ENCODE measurements at regions not wholly inside any gene's neighbourhood (a gene's known extent, or its start where the extent isn't known, plus 50 kb on each side); places are given as distances from the start of the nearest gene placed in this dataset.

DNA sequence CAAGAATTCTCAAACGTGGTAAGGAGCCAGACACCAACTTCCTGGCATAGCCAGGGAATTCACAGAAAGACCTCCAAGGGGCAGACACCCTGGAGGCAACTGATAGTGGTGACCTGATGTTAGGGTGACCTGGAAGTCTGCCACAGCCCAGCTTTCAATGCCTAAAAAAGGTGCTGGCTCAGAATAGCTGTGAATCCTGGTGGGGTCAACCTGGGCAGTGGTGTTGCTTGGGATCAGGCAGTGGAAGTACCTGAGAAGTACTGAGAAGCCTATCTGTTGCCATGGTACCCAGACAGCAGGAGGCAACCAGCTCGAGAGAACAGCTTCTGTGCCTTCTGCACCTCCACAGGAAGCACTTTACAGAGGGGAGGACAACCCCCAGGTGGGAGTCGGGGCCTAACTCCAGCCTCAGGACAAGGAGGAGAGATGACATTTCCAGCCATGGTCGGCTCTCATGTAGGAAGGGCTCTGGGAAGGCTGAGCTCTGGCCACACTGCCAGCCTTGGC is 55.4 kb upstream of the LARS2 start:
- WGBS (ENCODE audit: missing lambda C conversion rate) = 20% methylated on average over 1 of the region's 4 CpGs
- Histone ChIP-seq H3K27ac (no peak overlapping the region), H3K4me2 (no peak overlapping the region), H3K4me1 (no peaks in the 10 kb centered on the region), H3K9me3 (no peaks in the 10 kb centered on the region), H3K4me3 (no peak overlapping the region)
- no peak for FAIRE-seq
- TF ChIP-seq CHD4 (IDR thresholded peaks at IDR 0.05; ENCODE audit: borderline replicate concordance) (no peak), CBX2 (IDR thresholded peaks at IDR 0.05; ENCODE audit: borderline replicate concordance, low read depth) (no peak), MAZ (IDR thresholded peaks at IDR 0.05; ENCODE audit: borderline replicate concordance, low read depth, low read length) (no peak), USF2 (IDR thresholded peaks at IDR 0.05) (no peak), TP53 (CRISPR knock-in tag; IDR thresholded peaks at IDR 0.05) (no peak)
- DNase-seq (ENCODE audit: low read depth in 1 of 2, low spot score in 1 of 2) = no peak
- ATAC-seq = no peak
- ChIA-PET POLR2A (no interaction called here), CTCF (interaction anchor here (1.0 kb wide), 1 partner anchor 42 kb away, joined by 3 read pairs; no protein-coding TSS in a partner anchor)

DNA sequence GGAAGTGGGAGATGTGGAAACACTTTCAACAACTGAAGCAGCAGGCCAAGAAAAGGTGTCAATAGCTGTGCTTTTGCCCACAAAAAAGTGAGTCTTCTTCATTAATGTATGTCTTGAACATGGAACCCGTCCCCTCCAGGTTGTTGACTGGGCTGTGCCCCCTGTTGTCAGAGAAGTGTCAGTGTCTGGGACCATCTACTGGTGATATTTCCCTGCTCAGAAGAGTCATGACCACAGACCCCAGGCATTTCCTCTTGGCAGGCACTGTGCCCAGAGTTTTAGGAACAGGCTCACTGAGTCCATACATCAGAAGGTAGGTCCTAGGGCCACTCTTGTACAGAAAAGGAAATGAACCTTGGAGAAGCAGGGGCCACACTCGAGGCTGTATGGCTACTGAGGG is 54.8 kb upstream of the LARS2 start:
- DNase-seq (ENCODE audit: low read depth in 1 of 2, low spot score in 1 of 2) = no peak

DNA sequence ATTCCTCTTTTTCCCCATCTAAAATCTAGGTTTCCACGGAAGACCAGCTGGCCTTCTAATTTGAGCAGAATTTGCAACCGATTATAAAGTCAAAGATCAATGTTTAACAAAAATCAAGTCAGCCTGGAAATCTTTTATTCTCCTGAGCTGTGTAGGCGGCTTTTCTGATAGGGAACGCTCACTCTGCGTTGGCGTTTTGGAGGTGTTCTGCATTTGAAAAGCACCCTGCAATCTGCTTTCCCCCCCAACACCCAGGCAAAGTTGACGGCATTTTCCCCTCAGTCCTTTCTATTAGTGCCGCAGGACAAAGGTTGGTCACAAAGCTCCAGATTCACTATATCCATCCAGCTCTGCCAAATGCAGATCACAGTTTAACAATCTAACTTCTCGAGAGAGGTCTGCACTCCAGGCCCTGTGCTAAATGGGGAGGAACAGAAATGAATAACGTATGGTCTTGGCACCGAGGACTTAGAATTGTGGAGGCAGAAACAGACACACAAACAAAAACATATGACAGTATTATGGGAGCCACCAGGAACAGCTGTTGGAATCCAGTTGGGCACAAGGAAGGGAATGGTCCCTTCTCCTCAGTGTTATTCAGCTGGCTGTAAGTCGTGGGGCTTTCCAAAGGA is 50.4 kb upstream of the LARS2 start:
- Histone ChIP-seq H3K9me3 (no peaks in the 10 kb centered on the region), H3K4me1 (no peaks in the 10 kb centered on the region), H3K4me3 (no peak overlapping the region), H3K27ac (no peak overlapping the region), H3K4me2 (no peak overlapping the region)
- ATAC-seq (no peak), FAIRE-seq (no peak), DNase-seq (ENCODE audit: low read depth in 1 of 2, low spot score in 1 of 2) (no peak)
- TF ChIP-seq MAZ (IDR thresholded peaks at IDR 0.05; ENCODE audit: borderline replicate concordance, low read depth, low read length) (no peak), MAFK (IDR thresholded peaks at IDR 0.05; ENCODE audit: partially characterized antibody) (no peak), EHMT2 (IDR thresholded peaks at IDR 0.05; ENCODE audit: low read depth) (no peak), RARB (CRISPR knock-in tag; IDR thresholded peaks at IDR 0.05) (no peak), BHLHE40 (IDR thresholded peaks at IDR 0.05; ENCODE audit: low read depth, low read length) (no peak), TFCP2L1 (CRISPR knock-in tag; IDR thresholded peaks at IDR 0.05) (no peak), SREBF2 (IDR thresholded peaks at IDR 0.05) (no peak), CHD4 (IDR thresholded peaks at IDR 0.05; ENCODE audit: borderline replicate concordance) (no peak), KDM5A (IDR thresholded peaks at IDR 0.05) (no peak)
- TF ChIP-seq, protein P1, sequence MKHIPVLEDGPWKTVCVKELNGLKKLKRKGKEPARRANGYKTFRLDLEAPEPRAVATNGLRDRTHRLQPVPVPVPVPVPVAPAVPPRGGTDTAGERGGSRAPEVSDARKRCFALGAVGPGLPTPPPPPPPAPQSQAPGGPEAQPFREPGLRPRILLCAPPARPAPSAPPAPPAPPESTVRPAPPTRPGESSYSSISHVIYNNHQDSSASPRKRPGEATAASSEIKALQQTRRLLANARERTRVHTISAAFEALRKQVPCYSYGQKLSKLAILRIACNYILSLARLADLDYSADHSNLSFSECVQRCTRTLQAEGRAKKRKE (CRISPR knock-in tag; IDR thresholded peaks at IDR 0.05; ENCODE audit: low read depth) = no peak
- TF ChIP-seq, protein P2, sequence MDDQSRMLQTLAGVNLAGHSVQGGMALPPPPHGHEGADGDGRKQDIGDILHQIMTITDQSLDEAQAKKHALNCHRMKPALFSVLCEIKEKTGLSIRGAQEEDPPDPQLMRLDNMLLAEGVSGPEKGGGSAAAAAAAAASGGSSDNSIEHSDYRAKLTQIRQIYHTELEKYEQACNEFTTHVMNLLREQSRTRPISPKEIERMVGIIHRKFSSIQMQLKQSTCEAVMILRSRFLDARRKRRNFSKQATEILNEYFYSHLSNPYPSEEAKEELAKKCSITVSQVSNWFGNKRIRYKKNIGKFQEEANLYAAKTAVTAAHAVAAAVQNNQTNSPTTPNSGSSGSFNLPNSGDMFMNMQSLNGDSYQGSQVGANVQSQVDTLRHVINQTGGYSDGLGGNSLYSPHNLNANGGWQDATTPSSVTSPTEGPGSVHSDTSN (IDR thresholded peaks at IDR 0.05) = no peak
- POLR2A ChIA-PET = no interaction called here
- 52% methylated on average over 12 of the region's 12 CpGs for WGBS (ENCODE audit: missing lambda C conversion rate)
- CTCF ChIA-PET = no interaction called here

More for the DNA sequence above, 54.8 kb upstream of the LARS2 start:
- FAIRE-seq (no peak), ATAC-seq (no peak)
- Histone ChIP-seq H3K4me3 (no peak overlapping the region), H3K4me1 (no peaks in the 10 kb centered on the region), H3K4me2 (no peak overlapping the region), H3K27ac (no peak overlapping the region), H3K9me3 (no peaks in the 10 kb centered on the region)
- ChIA-PET POLR2A (no interaction called here), CTCF (interaction anchor here (1.0 kb wide), 1 partner anchor 43 kb away, joined by 3 read pairs; no protein-coding TSS in a partner anchor)
- WGBS (ENCODE audit: missing lambda C conversion rate) = 14% methylated on average over 2 of the region's 2 CpGs
- TF ChIP-seq RARB (CRISPR knock-in tag; IDR thresholded peaks at IDR 0.05) (no peak), ELK1 (IDR thresholded peaks at IDR 0.05; ENCODE audit: low read depth, low read length) (no peak), RNF2 (IDR thresholded peaks at IDR 0.05; ENCODE audit: borderline replicate concordance, low read depth) (no peak), JUN (IDR thresholded peaks at IDR 0.05) (no peak), FOSL2 (IDR thresholded peaks at IDR 0.05) (no peak), FOSL2 (CRISPR knock-in tag; IDR thresholded peaks at IDR 0.05) (no peak), NFE2L2 (conservative IDR thresholded peaks at IDR 0.05; ENCODE audit: low read length) (no peak), BCL3 (IDR thresholded peaks at IDR 0.05) (no peak), POLR2A (IDR thresholded peaks at IDR 0.05; ENCODE audit: low read length) (no peak), JUNB (IDR thresholded peaks at IDR 0.05) (no peak), MAZ (IDR thresholded peaks at IDR 0.05; ENCODE audit: borderline replicate concordance, low read depth, low read length) (no peak), FOXS1 (CRISPR knock-in tag; IDR thresholded peaks at IDR 0.05) (no peak)
- TF ChIP-seq, protein P3, sequence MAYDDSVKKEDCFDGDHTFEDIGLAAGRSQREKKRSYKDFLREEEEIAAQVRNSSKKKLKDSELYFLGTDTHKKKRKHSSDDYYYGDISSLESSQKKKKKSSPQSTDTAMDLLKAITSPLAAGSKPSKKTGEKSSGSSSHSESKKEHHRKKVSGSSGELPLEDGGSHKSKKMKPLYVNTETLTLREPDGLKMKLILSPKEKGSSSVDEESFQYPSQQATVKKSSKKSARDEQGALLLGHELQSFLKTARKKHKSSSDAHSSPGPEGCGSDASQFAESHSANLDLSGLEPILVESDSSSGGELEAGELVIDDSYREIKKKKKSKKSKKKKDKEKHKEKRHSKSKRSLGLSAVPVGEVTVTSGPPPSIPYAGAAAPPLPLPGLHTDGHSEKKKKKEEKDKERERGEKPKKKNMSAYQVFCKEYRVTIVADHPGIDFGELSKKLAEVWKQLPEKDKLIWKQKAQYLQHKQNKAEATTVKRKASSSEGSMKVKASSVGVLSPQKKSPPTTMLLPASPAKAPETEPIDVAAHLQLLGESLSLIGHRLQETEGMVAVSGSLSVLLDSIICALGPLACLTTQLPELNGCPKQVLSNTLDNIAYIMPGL (CRISPR knock-in tag; IDR thresholded peaks at IDR 0.05; ENCODE audit: borderline replicate concordance) = no peak

Data from A549 (cell line).